Left ventricle myocardium inferior (tissue), 1 donor: ENCODE measurements at regions not wholly inside any gene's neighbourhood (a gene's known extent, or its start where the extent isn't known, plus 50 kb on each side); places are given as distances from the start of the nearest gene placed in this dataset.

ENCODE experiments used
- DNase-seq: peaks from one replicate; pipeline ENCODE4 v3.0.0-alpha.2; 2020
- H3K27ac ChIP-seq: fragments of 200-600 bp; replicated peaks from 2 replicates; pipeline ENCODE4 v1.8.0; 2021
- H3K27me3 ChIP-seq: fragments of 200-600 bp; 2 replicates; pipeline ENCODE4 v1.8.0; 2021; ENCODE audit warnings: low read depth
- H3K36me3 ChIP-seq: fragments of 200-600 bp; 2 replicates; pipeline ENCODE4 v1.8.0; 2021
- H3K4me1 ChIP-seq: fragments of 200-600 bp; 2 replicates; pipeline ENCODE4 v1.8.0; 2021
- H3K4me3 ChIP-seq: fragments of 200-600 bp; 2 replicates; pipeline ENCODE4 v1.8.0; 2021; ENCODE audit warnings: mild to moderate bottlenecking, moderate library complexity
- H3K9me3 ChIP-seq: fragments of 200-600 bp; replicated peaks from 2 replicates; pipeline ENCODE4 v1.8.0; 2021
- CTCF ChIP-seq: fragments of 200-600 bp; IDR thresholded peaks from 2 replicates; pipeline ENCODE4 v1.8.0; 2021; ENCODE audit warnings: antibody characterized with exemption, mild to moderate bottlenecking, borderline replicate concordance
- intact Hi-C: fragments of 100-400 bp; cut with micrococcal nuclease; formaldehyde crosslinking; loops from one replicate; pipeline ENCODE4 v1.11.0; 2022
- donor health status: DM: no; HTN: yes; CAD: no; lungs with severe emphysema.

GRCh38 chr3:34301313-34301712, 502.9 kb downstream of the PDCD6IP start:
- Histone ChIP-seq H3K9me3 (no peaks in the 10 kb centered on the region), H3K4me3 (no peak overlapping the region), H3K27me3 (peaks cover 8% of the 10 kb centered on the region), H3K4me1 (no peaks in the 10 kb centered on the region), H3K36me3 (no peaks in the 10 kb centered on the region), H3K27ac (no peak overlapping the region)
- DNase-seq: no peak
- intact Hi-C loops: no loop called here
- TF ChIP-seq CTCF: no peak

DNA sequence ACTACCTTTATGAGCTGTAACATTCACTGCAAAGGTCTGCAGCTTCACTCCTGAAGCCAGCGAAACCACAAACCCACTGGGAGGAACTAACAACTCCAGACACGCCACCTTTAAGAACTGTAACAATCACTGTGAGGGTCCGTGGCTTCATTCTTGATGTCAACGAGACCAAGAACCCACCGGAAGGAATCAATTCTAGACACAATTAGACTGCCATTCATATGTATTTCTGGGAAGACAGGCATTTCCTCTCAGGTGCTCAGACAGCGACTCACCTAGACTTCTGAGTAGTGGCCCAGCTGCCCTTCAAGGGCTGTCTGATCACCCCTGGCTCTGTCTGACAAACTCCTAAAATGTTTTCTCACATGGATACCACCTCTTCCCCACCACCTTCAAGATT, 506.8 kb downstream of the PDCD6IP start:
- Histone ChIP-seq H3K4me1 (no peaks in the 10 kb centered on the region), H3K27ac (no peak overlapping the region), H3K36me3 (no peaks in the 10 kb centered on the region), H3K27me3 (peaks cover 8% of the 10 kb centered on the region), H3K4me3 (no peak overlapping the region), H3K9me3 (no peaks in the 10 kb centered on the region)
- intact Hi-C loops: no loop called here
- no peak for DNase-seq
- TF ChIP-seq CTCF: no peak

GRCh38 chr3:34312684-34313083, 514.3 kb downstream of the PDCD6IP start:
- intact Hi-C loops: no loop called here
- Histone ChIP-seq H3K4me1 (no peaks in the 10 kb centered on the region), H3K36me3 (no peaks in the 10 kb centered on the region), H3K9me3 (peaks cover 7% of the 10 kb centered on the region), H3K4me3 (no peak overlapping the region), H3K27ac (no peak overlapping the region), H3K27me3 (no peaks in the 10 kb centered on the region)
- DNase-seq: no peak
- no peak for TF ChIP-seq CTCF

DNA sequence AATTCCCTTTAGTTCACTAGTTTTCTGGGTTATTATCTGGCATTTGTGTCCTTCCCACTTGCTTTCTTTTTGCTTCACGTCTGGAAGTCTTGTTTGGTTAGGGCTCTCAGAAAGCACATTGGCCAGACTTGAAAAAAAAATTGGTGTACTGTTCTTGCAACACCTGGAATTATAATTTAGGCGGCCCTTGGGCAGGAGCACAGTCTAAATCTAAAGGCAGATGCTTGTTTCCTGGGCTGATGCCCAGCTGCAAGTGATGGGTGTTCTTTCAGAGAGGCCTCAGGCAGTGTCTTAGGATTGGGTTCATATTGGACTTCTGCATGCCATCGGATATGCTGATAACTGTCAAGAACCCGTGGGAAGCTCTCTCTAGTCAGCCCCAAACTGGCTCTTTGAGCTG, 521.5 kb downstream of the PDCD6IP start:
- Histone ChIP-seq H3K27me3 (no peaks in the 10 kb centered on the region), H3K27ac (no peak overlapping the region), H3K9me3 (peaks cover 15% of the 10 kb centered on the region), H3K4me1 (no peaks in the 10 kb centered on the region), H3K4me3 (no peak overlapping the region), H3K36me3 (no peaks in the 10 kb centered on the region)
- TF ChIP-seq CTCF: no peak
- intact Hi-C loops: no loop called here
- DNase-seq: no peak

GRCh38 chr3:34323517-34323916, 525.1 kb downstream of the PDCD6IP start:
- H3K27ac ChIP-seq: no peak overlapping the region
- peaks cover under 1% of the 10 kb centered on the region for H3K9me3 ChIP-seq
- no peaks in the 10 kb centered on the region for H3K36me3 ChIP-seq
- intact Hi-C loops: no loop called here
- no peak for TF ChIP-seq CTCF
- no peak for DNase-seq
- H3K4me1 ChIP-seq: no peaks in the 10 kb centered on the region
- H3K4me3 ChIP-seq: no peak overlapping the region
- H3K27me3 ChIP-seq: no peaks in the 10 kb centered on the region

DNA sequence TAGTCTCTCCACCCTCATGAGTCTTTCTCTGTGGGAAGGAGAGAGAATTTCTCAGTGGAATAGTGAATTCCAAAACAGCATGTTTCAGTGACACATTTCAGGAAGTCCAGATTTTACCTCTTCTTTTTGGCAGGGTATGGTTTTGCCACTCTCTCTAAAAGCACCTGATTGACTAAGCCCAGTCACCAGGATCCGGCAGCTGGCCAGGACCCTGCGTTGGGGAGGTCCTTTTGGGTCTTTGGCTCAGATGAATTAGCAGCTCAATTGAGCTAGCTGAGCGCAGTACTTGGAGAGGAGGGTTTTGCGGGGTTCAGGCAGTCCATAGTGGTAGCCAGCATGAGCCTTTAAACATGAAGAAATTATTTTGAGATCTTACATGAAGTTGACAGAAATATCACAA, 548.2 kb downstream of the PDCD6IP start:
- no peak for DNase-seq
- Histone ChIP-seq H3K4me3 (no peak overlapping the region), H3K36me3 (no peaks in the 10 kb centered on the region), H3K9me3 (peaks cover 4% of the 10 kb centered on the region), H3K4me1 (no peaks in the 10 kb centered on the region), H3K27me3 (no peaks in the 10 kb centered on the region), H3K27ac (no peak overlapping the region)
- TF ChIP-seq CTCF: no peak
- intact Hi-C loops: no loop called here
